Thoracic aorta (tissue), 2 donors: ENCODE measurements at regions not wholly inside any gene's neighbourhood (a gene's known extent, or its start where the extent isn't known, plus 50 kb on each side); places are given as distances from the start of the nearest gene placed in this dataset.

Source experiments
- ATAC-seq: fragments of 150-250 bp; one replicate; pipeline ENCODE4 v1.8.0; 2017; ENCODE audit warnings: low read depth; ENCODE audit not compliant: insufficient number of reproducible peaks, low FRiP score
- DNase-seq: peaks from one replicate; pipeline ENCODE4 v3.0.0-alpha.2; 2020; ENCODE audit warnings: low spot score
- H3K27ac ChIP-seq, 2 donors: fragments of 200-600 bp; sonication (generic); 1 replicate in 1 of 2; 2 replicates in 1 of 2; pipeline ENCODE4 v1.5.1; 2016; ENCODE audit warnings: mild to moderate bottlenecking in 2 of 2, moderate library complexity in 2 of 2
- H3K27me3 ChIP-seq: fragments of 200-600 bp; sonication (generic); replicated peaks from 2 replicates; pipeline ENCODE4 v1.6.0; 2016; ENCODE audit warnings: mild to moderate bottlenecking; ENCODE audit not compliant: insufficient read depth
- H3K36me3 ChIP-seq: fragments of 200-600 bp; sonication (generic); one replicate; pipeline ENCODE4 v1.5.1; 2016
- H3K4me1 ChIP-seq, 2 donors: fragments of 200-600 bp; sonication (generic); 1 replicate in 1 of 2; 2 replicates in 1 of 2; pipeline versions ENCODE4 v1.5.1 to v1.6.0; 2016; ENCODE audit warnings: low read depth in 2 of 2, mild to moderate bottlenecking in 1 of 2; ENCODE audit not compliant: control insufficient read depth in 1 of 2
- H3K4me3 ChIP-seq: fragments of 200-600 bp; sonication (generic); 2 replicates; pipeline ENCODE4 v1.5.1; 2016; ENCODE audit warnings: mild to moderate bottlenecking
- H3K9me3 ChIP-seq: fragments of 200-600 bp; sonication (generic); 2 replicates; pipeline ENCODE4 v1.5.1; 2016
- TF ChIP-seq, protein P1 (sequence below): fragments of 200-600 bp; sonication (generic); IDR thresholded peaks from one replicate; pipeline ENCODE4 v1.5.1; 2019; ENCODE audit warnings: antibody characterized with exemption

GRCh38 chr7:120014925-120015465 is 258.0 kb upstream of the KCND2 start:
- H3K4me3 ChIP-seq: no peak overlapping the region
- no peak overlapping the region for H3K27ac ChIP-seq
- TF ChIP-seq, protein P1, sequence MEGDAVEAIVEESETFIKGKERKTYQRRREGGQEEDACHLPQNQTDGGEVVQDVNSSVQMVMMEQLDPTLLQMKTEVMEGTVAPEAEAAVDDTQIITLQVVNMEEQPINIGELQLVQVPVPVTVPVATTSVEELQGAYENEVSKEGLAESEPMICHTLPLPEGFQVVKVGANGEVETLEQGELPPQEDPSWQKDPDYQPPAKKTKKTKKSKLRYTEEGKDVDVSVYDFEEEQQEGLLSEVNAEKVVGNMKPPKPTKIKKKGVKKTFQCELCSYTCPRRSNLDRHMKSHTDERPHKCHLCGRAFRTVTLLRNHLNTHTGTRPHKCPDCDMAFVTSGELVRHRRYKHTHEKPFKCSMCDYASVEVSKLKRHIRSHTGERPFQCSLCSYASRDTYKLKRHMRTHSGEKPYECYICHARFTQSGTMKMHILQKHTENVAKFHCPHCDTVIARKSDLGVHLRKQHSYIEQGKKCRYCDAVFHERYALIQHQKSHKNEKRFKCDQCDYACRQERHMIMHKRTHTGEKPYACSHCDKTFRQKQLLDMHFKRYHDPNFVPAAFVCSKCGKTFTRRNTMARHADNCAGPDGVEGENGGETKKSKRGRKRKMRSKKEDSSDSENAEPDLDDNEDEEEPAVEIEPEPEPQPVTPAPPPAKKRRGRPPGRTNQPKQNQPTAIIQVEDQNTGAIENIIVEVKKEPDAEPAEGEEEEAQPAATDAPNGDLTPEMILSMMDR: no peak

GRCh38 chr7:120021085-120021484 is 251.9 kb upstream of the KCND2 start:
- ATAC-seq: no peak

More at GRCh38 chr7:120014925-120015465, 258.0 kb upstream of the KCND2 start:
- Histone ChIP-seq H3K27me3 (no peaks in the 10 kb centered on the region), H3K9me3 (no peaks in the 10 kb centered on the region), H3K4me1 (no peaks in the 10 kb centered on the region), H3K36me3 (no peaks in the 10 kb centered on the region)
- ATAC-seq (no peak), DNase-seq (no peak)

DNA sequence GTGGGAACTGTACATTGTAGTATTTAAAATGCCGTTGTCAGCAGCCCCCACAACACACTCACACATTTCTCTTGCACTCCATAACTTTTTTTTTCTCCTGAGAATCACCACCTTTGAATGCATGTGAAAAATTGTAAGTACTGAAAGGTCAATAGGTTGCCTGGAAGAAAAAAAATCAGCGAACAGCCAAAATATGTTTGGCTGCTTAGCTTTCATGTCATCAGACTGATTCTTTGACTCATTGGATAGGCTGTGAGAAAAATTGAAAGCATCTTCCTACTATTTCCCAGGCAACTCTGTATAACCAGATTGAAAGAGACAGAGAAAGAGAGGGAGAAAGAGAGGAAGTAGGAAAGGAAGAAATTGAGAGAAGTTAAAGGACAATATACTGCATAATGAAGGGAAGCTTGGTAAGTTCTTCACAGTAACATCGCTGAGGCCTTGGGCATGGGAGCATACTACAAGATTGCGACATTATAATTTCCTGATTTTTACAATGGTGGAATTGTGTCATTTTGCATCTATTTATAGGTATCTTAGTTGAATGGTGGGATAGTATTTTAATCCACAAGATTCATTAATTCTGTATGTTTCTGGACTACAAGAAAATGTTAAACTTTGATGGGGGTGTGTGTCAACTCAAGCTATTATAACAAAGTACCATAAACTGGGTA is 249.3 kb upstream of the KCND2 start:
- H3K4me1 ChIP-seq: no peaks in the 10 kb centered on the region
- H3K9me3 ChIP-seq: no peaks in the 10 kb centered on the region
- no peak for ATAC-seq
- TF ChIP-seq, protein P1: no peak
- H3K36me3 ChIP-seq: no peaks in the 10 kb centered on the region
- no peak for DNase-seq
- H3K4me3 ChIP-seq: no peak overlapping the region
- no peaks in the 10 kb centered on the region for H3K27me3 ChIP-seq
- no peak overlapping the region for H3K27ac ChIP-seq

More at GRCh38 chr7:120021085-120021484, 251.9 kb upstream of the KCND2 start:
- DNase-seq: no peak
- Histone ChIP-seq H3K36me3 (no peaks in the 10 kb centered on the region), H3K4me3 (no peak overlapping the region), H3K4me1 (no peaks in the 10 kb centered on the region), H3K27ac (no peak overlapping the region), H3K9me3 (no peaks in the 10 kb centered on the region), H3K27me3 (no peaks in the 10 kb centered on the region)
- TF ChIP-seq, protein P1: no peak

GRCh38 chr7:120028636-120029035 is 244.3 kb upstream of the KCND2 start:
- Histone ChIP-seq H3K4me3 (no peak overlapping the region), H3K4me1 (no peaks in the 10 kb centered on the region), H3K9me3 (no peaks in the 10 kb centered on the region), H3K27ac (no peak overlapping the region), H3K27me3 (no peaks in the 10 kb centered on the region), H3K36me3 (no peaks in the 10 kb centered on the region)
- TF ChIP-seq, protein P1: no peak
- DNase-seq: no peak
- no peak for ATAC-seq

- H3K27me3 ChIP-seq: no peaks in the 10 kb centered on the region
- TF ChIP-seq, protein P1: no peak
- ATAC-seq (no peak), DNase-seq (no peak)
- no peak overlapping the region for H3K27ac ChIP-seq
- H3K4me3 ChIP-seq: no peak overlapping the region
- H3K9me3 ChIP-seq: no peaks in the 10 kb centered on the region
- H3K36me3 ChIP-seq: no peaks in the 10 kb centered on the region
- no peaks in the 10 kb centered on the region for H3K4me1 ChIP-seq
Observed at GRCh38 chr7:120030876-120031275, 242.1 kb upstream of the KCND2 start.
